ENCODE measurements at regions not wholly inside any gene's neighbourhood (a gene's known extent, or its start where the extent isn't known, plus 50 kb on each side); places are given as distances from the start of the nearest gene placed in this dataset.

DNA sequence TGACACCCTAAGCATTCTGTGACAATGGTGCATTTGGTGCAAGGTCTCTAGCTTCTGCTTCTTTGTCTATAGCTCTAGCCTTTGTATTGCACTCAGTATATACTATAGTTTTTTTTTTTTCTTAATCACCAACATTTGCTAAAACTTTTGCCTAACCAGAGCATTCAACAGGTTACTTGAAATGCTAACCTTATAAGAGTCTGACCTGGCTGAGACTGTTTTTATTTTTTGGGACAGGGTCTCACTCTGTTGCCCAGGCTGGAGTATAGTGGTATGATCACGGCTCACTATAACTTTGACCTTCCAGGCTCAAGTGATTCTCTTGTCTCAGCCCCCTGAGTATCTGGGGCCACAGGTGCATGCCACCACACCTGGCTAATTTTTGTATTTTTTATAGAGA lies 92.4 kb downstream of the ZNF365 start:
- Histone ChIP-seq H3K4me3 (ENCODE audit: low read depth, low read length) (no peak overlapping the region), H3K36me3 (no peaks in the 10 kb centered on the region), H3K9me3 (no peaks in the 10 kb centered on the region), H3K27me3 (no peaks in the 10 kb centered on the region), H3K4me1 (no peaks in the 10 kb centered on the region)
- no peak for DNase-seq
- TF ChIP-seq, protein P1, sequence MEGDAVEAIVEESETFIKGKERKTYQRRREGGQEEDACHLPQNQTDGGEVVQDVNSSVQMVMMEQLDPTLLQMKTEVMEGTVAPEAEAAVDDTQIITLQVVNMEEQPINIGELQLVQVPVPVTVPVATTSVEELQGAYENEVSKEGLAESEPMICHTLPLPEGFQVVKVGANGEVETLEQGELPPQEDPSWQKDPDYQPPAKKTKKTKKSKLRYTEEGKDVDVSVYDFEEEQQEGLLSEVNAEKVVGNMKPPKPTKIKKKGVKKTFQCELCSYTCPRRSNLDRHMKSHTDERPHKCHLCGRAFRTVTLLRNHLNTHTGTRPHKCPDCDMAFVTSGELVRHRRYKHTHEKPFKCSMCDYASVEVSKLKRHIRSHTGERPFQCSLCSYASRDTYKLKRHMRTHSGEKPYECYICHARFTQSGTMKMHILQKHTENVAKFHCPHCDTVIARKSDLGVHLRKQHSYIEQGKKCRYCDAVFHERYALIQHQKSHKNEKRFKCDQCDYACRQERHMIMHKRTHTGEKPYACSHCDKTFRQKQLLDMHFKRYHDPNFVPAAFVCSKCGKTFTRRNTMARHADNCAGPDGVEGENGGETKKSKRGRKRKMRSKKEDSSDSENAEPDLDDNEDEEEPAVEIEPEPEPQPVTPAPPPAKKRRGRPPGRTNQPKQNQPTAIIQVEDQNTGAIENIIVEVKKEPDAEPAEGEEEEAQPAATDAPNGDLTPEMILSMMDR (IDR thresholded peaks at IDR 0.05; ENCODE audit: low read depth, low read length): no peak

DNA sequence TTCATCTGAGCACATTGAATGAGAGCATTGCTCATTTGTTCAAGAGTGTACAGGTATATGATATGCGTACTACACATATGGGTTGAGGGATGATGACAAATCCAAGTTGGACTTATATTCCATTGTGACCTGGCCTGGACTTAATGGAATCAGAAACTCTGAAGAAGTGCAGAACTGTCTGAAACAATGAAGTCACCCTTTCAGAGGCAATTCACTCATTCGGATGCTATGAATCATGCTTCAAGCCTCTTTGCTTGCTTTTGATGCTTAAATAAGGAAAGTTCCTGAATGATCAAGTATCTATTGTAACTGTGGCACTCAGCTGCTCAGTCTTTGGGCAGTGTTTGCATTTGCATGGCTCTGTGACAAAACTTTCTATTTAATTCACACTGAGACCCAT lies 93.4 kb downstream of the ZNF365 start:
- H3K9me3 ChIP-seq: no peaks in the 10 kb centered on the region
- no peaks in the 10 kb centered on the region for H3K36me3 ChIP-seq
- TF ChIP-seq, protein P1 (IDR thresholded peaks at IDR 0.05; ENCODE audit: low read depth, low read length): no peak
- H3K4me1 ChIP-seq: no peaks in the 10 kb centered on the region
- no peak overlapping the region for H3K4me3 ChIP-seq (ENCODE audit: low read depth, low read length)
- H3K27me3 ChIP-seq: no peaks in the 10 kb centered on the region
- no peak for DNase-seq

DNA sequence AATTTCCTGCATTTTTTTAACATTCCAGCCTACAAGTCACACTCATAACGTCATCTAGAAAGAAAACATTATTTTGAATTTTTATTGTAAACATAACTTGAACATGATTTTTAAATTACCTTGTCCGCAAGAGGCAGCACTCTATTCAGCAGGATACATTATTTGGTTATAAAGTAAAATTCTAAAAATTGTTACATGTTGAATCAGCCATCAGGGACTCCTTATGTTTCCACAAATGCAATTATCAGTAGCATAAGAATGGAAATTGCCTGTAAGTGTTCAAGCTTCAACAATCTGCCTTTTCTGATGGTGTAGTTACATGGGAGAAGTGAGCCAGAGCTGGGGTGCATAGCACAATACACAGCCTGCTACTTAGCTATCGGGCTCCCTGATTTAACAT lies 97.5 kb downstream of the ZNF365 start:
- Histone ChIP-seq H3K27me3 (no peaks in the 10 kb centered on the region), H3K9me3 (no peaks in the 10 kb centered on the region), H3K4me1 (no peaks in the 10 kb centered on the region), H3K36me3 (no peaks in the 10 kb centered on the region), H3K4me3 (ENCODE audit: low read depth, low read length) (no peak overlapping the region)
- TF ChIP-seq, protein P1 (IDR thresholded peaks at IDR 0.05; ENCODE audit: low read depth, low read length): no peak
- DNase-seq: no peak

DNA sequence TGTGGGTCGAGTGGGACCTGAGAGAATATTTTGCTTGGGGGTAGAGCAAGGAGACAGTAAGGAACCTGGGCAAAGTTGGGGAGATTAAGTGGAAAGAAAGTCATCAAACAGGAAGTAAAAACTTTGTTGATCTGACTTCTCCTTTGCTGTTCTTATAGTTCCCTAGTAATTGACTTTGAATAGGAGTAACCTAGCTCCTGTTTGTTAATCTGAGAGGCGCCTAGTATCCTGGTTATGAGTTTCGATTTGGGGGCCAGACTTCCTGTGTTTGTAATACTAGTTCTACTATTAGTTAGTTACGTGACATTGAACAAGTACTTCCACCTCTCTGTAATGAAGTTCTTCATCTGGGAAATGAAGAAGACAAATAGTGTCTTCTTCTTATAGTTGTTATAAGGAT lies 99.1 kb downstream of the ZNF365 start:
- no peaks in the 10 kb centered on the region for H3K27me3 ChIP-seq
- no peak for DNase-seq
- H3K4me1 ChIP-seq: no peaks in the 10 kb centered on the region
- H3K9me3 ChIP-seq: no peaks in the 10 kb centered on the region
- H3K36me3 ChIP-seq: no peaks in the 10 kb centered on the region
- no peak overlapping the region for H3K4me3 ChIP-seq (ENCODE audit: low read depth, low read length)
- TF ChIP-seq, protein P1 (IDR thresholded peaks at IDR 0.05; ENCODE audit: low read depth, low read length): no peak

DNA sequence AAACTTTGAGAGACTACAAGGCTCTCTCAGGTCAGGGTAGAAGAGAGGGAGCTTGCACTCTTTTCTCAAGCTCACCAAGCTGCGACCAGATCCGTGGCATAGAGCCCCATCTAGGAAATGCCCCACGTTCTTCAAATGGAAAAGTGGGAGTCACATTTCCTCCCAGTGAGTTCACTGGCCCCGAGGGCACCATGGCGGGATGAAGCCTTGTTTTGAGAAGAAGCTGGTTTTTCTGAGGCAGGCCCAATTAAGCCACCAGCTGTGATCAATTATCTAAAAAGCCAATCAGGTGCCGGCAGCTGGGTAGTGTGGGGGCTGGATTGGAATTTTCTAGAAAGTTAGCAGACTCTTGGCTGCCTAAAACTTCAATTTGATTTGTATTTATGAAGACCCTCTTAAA lies 101.4 kb downstream of the ZNF365 start:
- H3K4me1 ChIP-seq: no peaks in the 10 kb centered on the region
- H3K27me3 ChIP-seq: no peaks in the 10 kb centered on the region
- no peak for DNase-seq
- H3K36me3 ChIP-seq: no peaks in the 10 kb centered on the region
- H3K9me3 ChIP-seq: no peaks in the 10 kb centered on the region
- H3K4me3 ChIP-seq (ENCODE audit: low read depth, low read length): no peak overlapping the region
- TF ChIP-seq, protein P1 (IDR thresholded peaks at IDR 0.05; ENCODE audit: low read depth, low read length): no peak

DNA sequence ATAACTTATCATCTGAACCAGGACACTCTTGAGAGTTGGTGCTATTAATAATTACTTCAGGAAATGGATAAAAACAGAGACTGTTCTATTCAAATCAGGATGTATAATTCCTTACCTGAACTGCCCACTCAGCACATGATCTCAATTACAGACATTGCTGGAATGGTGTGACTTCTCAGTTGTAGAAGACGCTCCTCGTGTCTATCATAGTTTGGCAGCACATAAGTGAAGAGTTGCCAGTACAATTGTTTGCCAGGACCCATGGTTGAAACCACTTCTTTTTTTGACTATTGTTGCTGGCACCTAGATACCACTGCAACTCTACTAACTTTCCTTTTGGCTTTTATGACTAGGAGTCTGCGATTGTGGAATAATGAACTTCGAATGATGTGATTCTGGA lies 105.4 kb downstream of the ZNF365 start:
- no peaks in the 10 kb centered on the region for H3K27me3 ChIP-seq
- TF ChIP-seq, protein P1 (IDR thresholded peaks at IDR 0.05; ENCODE audit: low read depth, low read length): no peak
- no peaks in the 10 kb centered on the region for H3K9me3 ChIP-seq
- no peak overlapping the region for H3K4me3 ChIP-seq (ENCODE audit: low read depth, low read length)
- H3K36me3 ChIP-seq: no peaks in the 10 kb centered on the region
- H3K4me1 ChIP-seq: no peaks in the 10 kb centered on the region
- DNase-seq: no peak

Measured in BE2C (cell line).